ENCODE measurements at regions not wholly inside any gene's neighbourhood (a gene's known extent, or its start where the extent isn't known, plus 50 kb on each side); places are given as distances from the start of the nearest gene placed in this dataset.

- 0 out of 2 replicates have a peak, but pooled peaks have one; percentile 9 for TF ChIP-seq ZFY (CRISPR knock-in tag; IDR thresholded peaks at IDR 0.05)
- TF ChIP-seq POLR2G (IDR thresholded peaks at IDR 0.05; ENCODE audit: low read depth, low read length): no peak
- TF ChIP-seq E2F1 (CRISPR knock-in tag; IDR thresholded peaks at IDR 0.05): no peak
- TF ChIP-seq ZNF652 (CRISPR knock-in tag; IDR thresholded peaks at IDR 0.05; ENCODE audit: borderline replicate concordance, low read depth): peak; percentile 80; the same call in 1 of the 2 replicates
- TF ChIP-seq JUND (CRISPR knock-in tag; IDR thresholded peaks at IDR 0.05): no peak
- TF ChIP-seq HOMEZ (CRISPR knock-in tag; IDR thresholded peaks at IDR 0.05; ENCODE audit: low read depth): peak; percentile 81
- peak; percentile 89 for TF ChIP-seq ZNF614 (CRISPR knock-in tag; IDR thresholded peaks at IDR 0.05; ENCODE audit: borderline replicate concordance)
- no peak for TF ChIP-seq NCOA5 (CRISPR knock-in tag; IDR thresholded peaks at IDR 0.05)
- peak; percentile 97 for TF ChIP-seq ZNF580 (CRISPR knock-in tag; IDR thresholded peaks at IDR 0.05; ENCODE audit: borderline replicate concordance, low read depth)
- TF ChIP-seq SMARCE1 (IDR thresholded peaks at IDR 0.05; ENCODE audit: borderline replicate concordance): no peak
- peak; percentile 81 for TF ChIP-seq ISL2 (CRISPR knock-in tag; IDR thresholded peaks at IDR 0.05)
- peak; percentile 96 for TF ChIP-seq GATAD2A (CRISPR knock-in tag; IDR thresholded peaks at IDR 0.05)
- TF ChIP-seq IKZF1 (IDR thresholded peaks at IDR 0.05): no peak
Observed at GRCh38 chr6:27688014-27688586, 215.2 kb upstream of the ZNF184 start (continued).

Measured in HepG2 (cell line).